Thyroid gland (tissue), 4 donors: ENCODE measurements at regions not wholly inside any gene's neighbourhood (a gene's known extent, or its start where the extent isn't known, plus 50 kb on each side); places are given as distances from the start of the nearest gene placed in this dataset.

Experiments used
- CTCF ChIP-seq, 6 experiments: fragments of 200-600 bp in 3 of 6; fragments of 450-650 bp in 3 of 6; sonication (generic) in 3 of 6; IDR thresholded peaks; one replicate each; pipeline ENCODE4 v1.5.1; 2016 to 2019; ENCODE audit warnings: antibody characterized with exemption in 6 of 6, mild to moderate bottlenecking in 2 of 6, inconsistent platforms in 1 of 6, moderate library complexity in 1 of 6
- POLR2A ChIP-seq, 2 donors: fragments of 450-650 bp; IDR thresholded peaks; one replicate each; pipeline ENCODE4 v1.6.1; 2017; ENCODE audit warnings: antibody characterized with exemption in 2 of 2, mild to moderate bottlenecking in 2 of 2, moderate library complexity in 1 of 2

DNA sequence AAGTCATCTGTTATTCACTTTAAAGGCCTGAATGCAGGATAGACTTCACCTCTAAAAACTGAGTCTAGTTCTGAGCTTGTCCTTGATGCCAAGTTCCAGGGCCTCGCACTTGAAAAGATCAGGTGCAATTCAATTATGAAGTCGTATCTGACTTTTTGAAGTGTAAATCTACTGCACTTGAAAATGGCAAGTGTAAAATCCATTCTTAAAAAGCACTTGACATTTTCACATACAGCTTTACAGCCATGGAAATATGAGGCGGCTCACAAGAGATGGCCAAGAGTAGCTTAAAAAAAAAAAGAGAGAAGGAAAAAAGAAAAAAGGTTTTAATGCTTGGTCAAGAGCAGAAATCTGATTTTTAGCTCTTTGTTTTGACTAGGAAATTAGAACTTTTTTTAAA lies 172.5 kb downstream of the GXYLT1 start:
- TF ChIP-seq CTCF (IDR thresholded peaks at IDR 0.05) (no peak), POLR2A (IDR thresholded peaks at IDR 0.05) (no peak)
